M059J (cell line): ENCODE measurements at regions not wholly inside any gene's neighbourhood (a gene's known extent, or its start where the extent isn't known, plus 50 kb on each side); places are given as distances from the start of the nearest gene placed in this dataset.

Experiments
- DNase-seq: peaks from one replicate; pipeline ENCODE4 v3.0.0-alpha.2; 2012; ENCODE audit warnings: low read depth

DNA sequence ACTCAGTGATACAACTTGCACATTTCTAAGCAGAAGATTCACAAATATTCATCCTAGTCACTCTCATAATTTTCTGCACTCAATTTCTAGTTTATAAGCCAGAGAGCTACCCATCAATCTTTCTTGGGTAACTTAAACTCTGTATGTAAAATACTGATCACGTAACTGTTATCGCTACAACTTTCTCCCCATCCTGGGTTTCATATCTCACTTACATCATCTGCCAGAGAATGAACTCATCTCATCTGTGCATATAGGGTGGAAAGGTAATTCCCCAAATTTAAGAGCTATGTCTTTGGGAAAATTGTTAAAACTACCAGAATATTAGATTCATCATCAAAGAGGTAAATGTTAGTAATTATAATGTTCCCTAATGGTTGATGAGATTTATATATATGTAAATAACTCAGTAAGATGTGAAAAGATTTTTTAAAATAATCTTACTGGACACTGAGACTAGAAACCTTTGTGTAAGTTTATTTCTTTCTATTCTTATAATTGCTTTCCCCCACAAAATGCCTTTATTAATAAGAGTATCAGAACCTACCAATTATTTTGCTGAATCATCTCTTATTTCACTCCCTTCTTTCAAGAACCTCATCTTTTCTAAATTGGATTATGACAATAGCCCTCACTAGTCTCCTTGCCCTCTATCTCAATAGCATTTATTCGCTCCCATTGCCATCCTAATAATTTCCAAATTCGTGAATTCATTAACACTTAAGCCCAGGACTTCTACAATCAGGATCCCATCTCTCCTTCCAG is 729.0 kb downstream of the EPHA4 start:
- DNase-seq: no peak

DNA sequence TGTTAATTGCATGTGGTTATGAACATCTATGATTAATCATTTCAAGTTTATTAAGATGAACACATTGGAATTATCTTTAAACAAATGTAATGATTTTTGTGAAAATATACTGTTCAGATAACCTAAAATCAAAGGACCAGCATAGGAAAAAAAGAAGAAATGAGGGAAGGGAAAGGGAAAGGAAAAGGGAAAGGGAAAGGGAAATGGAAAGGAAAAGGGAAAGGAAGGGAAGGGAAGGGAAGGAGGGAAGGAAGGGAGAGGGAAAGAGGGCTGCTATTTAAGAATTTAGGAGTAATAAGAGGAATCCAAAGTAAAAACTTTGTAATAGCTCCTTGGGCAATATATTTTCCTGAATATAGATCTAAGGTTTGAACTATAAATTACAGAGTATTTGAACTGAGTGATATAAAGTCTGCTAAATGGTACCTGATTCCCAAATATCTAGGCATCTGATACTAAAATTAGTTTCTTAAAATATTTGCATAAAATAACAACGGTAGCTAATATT is 726.3 kb downstream of the EPHA4 start:
- DNase-seq: no peak

DNA sequence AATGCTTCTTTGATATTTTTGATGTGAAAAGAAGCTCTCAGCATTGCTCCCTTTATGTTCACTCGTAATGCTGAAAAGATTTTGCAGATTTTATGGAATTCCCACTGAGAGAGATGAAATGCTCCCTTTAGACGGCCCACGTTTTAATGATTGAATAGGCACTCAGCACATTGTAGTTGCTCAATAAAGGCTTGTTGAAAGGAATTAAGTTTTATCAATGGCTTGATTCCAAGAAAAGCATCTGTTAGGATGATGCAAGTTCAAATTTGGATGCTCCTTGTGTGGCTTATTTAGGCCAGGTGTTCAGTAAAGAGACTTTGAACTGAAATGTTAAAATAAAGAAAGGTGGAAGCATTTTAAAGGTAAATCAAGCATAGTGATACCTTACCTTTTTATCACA is 725.1 kb downstream of the EPHA4 start:
- DNase-seq: no peak

DNA sequence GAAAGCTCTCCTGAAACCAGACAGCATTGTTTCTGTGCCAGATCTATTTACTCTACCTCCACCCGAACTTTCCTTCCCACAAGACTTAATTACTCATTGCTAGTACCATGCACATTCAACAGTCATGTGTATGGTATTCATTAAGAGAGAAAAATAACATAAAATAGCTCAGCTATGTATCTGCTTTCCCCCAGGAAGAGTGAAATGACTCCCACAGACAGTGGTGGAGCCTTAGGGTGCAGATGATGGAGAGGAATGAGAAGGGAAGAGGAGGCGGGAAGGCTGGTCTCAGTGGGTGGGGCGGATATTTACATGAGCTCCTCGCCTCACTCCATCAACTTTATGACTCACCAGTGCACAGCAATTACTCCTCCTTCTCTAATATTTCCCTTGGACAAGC is 724.5 kb downstream of the EPHA4 start:
- peak; percentile 95 for DNase-seq

DNA sequence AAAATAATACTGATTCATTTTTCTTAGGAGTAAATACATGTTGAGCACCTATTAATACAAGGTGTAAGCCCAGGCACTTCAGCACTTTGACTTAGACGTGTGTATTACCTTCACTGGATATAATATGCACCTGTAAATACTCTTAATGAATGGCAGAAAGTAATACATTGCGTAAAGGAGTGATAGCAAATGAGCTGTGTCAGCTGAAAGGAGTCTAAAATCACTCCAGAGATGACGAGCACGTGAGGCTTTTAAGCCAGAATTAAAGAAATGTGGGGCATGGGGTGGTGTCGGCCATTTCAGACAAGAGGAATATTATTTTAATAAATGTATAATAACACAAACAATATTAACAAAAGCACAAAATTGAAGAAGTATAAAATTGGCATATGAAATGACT is 722.7 kb downstream of the EPHA4 start:
- DNase-seq: no peak

DNA sequence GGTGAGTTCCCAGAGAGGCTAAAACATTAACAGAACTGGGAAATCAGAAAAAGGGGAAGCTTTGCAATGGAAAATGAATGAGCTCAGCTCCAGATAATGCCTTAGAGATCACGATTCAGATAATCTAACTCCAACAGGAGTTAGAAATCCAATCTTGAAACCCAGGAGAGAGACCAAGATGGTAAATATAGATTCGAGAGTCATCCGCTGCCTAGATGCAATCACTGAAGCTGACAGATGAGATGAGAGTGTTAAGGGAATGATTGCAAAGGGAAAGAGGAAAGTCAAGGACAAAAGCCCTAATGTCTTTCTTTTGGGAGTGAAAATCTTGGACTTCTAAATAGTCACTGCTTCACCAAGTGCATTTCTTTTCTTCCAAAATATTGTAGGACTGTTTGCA is 722.0 kb downstream of the EPHA4 start:
- DNase-seq: no peak

DNA sequence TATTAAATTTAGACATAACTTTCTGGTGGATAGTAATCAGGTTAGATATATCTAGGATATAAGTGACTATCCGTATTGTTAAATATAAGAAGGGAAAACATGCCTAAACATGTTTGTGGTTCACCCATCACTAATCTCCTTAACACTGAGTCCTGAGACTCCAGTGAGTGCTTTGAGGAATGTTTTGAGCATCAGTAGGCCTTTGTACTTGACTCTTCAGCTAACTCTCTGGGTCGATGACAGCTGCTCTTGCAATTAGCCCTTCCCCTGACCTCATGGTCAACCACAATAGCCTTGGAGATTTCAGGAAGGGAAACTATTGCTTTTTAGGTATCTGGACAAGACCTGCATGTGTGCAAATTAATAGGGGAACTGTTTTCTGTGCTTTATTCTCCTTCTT is 716.8 kb downstream of the EPHA4 start:
- DNase-seq: peak; percentile 35

DNA sequence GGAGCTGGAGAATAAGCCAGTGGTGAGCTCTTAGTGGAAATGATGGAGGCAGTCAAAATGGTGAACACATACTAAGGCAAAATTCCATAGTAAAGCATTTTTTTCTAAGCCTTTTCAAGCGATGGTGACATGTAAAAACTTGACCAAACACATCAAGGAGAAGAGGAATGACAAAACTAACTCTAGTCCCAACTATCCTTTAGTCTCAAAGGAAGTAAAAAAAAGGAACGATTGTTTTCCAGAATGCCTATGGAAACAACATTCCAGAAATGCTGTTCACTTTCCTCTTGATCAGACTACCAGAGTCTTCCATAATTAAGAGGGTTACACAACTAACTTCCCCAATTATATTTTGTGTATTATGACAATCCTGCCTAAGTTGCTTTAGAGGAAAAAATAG is 715.6 kb downstream of the EPHA4 start:
- no peak for DNase-seq

DNA sequence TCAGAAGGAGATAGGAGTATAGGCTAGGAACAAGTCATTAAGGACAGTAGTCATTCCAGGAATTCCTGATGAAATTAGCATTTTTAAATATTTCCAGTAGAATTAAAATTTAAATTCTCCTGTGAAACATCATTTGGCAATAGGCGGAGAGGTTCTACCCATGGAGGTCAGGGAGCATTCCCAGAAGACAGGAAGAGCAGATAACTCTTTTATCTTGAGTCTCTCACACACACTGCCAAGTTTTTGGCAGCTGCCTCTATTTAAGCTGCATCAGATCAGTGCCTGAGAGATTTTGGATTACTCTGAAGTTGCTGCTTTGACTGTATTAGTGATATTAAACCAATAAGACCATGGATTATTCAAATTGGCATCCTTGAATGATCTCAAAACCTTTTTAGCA is 714.7 kb downstream of the EPHA4 start:
- no peak for DNase-seq

DNA sequence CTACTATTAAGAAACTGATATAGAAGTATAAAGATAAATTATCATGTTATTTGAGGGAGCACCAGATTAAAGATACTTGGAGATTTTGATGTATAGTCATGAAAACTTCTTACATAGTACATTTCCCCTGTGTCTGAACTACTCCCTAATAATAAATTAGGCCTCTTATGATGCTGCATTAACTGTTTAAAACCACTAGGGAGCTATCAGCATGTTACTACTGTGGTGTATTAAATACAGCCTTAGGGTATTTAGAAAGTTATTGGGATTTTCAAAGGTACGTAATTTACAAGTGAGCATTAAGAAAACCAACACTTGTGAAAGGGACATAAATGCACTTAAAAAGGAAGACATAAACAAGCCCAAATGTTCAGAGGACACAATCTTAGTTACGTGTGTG is 714.0 kb downstream of the EPHA4 start:
- DNase-seq: no peak

DNA sequence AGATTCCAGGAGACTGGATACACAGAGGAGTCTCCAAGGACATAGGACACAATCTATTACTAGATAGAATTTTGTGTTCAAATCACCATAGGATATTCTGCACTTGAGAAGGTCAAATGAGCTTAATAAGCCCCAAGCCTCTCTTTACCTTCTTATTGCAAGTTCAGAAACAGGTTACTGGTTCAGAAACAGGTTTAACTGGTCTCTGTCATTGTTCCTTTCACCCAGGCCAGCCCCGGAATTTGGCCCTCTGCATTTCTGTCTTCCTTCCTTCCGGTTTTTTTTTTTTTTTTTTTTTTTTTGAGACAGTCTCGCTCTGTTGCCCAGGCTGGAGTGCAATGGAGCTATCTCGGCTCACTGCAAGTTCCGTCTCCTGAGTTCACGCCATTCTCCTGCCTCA is 700.2 kb downstream of the EPHA4 start:
- no peak for DNase-seq

DNA sequence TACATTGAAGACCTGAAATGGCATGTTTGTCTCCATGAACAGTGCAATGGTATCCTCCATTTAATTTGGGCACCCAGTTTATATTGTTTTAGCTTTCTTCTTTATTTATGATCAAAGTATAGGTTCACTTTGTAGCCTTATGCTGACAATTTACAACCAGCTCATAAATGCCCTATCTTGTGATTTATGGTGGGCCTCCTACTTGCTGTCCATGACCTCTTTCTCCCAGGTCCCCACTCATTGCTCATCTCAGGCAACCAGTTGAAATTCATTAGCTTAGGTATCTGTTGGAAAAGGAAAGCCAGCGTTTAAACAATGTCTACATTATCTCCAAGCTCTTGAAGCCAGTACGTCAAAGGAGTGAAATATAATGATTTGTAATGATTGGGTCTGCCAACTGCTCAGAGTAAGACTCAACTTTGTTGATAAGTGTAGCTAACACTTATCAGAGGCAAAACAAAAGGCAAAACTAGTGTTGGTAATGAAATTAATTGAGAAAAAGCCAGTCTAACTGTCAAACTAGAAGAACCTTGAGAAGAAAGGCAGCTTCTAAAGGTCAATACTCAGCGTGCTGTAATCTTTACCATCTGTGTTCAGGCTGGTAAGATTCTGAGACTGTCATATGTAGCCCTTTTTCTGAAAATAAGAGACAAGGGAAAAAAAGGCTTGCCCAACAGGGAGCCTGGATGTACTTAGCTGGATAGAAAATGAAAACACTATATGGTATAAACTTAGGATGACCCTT is 695.9 kb downstream of the EPHA4 start:
- no peak for DNase-seq

DNA sequence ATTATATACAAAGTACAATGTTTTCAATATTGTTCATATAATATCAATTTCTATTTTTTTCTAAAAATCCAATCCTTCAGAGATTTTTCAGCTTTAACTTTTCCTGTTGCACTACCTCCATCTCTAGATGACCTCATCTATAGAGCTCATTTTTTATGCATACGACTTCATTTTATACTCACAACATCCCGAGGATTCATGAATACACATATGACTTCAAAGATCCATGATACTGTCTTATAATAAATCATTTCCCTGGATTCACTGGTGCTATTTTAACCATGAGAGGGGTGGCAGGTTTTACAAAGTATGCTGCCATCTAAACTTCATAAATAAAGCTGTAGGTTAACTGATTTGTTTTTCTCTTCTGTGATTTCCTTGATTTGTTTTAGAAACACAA is 694.6 kb downstream of the EPHA4 start:
- DNase-seq: no peak

DNA sequence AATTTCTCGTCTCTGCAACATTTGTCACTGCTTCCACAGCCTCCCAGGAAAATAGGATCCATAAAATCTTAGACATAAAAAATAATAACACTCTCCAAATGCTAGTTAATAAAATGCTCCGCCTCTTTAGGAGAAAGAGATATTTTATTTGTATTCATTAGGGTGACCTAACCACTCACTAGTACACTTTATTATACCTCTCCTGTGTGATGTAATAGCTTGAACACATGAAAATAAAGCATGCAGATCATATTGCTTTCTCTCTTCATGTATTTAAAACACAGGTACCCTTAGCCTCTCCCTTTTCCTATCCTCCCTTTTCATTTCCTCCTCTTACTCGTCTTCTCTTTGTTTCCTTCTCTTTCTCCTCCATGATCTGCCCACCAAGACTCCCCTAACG is 694.2 kb downstream of the EPHA4 start:
- no peak for DNase-seq

DNA sequence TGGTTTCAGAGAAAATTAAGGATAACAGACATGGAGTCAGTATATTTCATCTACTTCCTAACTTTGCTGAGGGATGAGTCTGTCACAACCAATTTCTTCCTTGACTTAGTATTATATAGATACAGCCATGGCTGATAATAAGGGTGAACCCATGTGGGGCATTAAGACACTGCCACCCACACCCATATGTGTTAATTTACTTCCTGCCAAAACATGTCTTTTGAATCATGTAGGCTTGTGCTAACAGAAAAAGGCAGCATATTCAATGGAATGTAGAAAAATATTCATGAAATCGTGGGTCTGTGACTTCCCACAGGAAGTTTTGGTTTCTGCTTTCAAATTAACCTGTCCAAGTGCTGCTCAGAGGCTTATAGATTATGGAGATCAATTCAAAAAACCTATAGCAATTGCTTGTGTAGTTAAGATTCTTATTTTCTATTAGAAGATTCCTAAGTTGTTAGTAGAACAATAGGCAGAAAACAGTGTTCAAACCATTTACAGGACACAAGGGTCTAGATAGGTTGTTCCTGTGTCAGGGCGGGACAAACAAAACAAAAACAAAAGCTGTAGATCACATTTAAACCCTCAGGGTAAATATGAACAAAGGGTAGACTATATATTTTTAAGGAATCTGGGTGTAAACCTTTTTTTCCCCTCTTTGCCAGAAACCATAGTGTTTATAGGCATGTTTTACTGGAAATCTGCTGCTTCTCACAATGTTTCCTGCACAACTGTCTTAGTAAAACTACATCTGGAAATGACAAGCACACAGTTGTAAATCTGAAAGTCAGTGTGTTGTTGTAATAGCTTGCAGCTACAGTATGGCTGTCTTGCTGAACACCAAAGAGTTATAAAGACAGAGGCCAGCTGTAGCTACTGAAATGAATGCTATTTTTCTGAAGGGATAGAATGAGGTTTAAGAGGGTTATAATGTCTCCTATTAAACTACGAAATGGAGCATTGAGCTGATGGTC is 691.2 kb downstream of the EPHA4 start:
- no peak for DNase-seq

DNA sequence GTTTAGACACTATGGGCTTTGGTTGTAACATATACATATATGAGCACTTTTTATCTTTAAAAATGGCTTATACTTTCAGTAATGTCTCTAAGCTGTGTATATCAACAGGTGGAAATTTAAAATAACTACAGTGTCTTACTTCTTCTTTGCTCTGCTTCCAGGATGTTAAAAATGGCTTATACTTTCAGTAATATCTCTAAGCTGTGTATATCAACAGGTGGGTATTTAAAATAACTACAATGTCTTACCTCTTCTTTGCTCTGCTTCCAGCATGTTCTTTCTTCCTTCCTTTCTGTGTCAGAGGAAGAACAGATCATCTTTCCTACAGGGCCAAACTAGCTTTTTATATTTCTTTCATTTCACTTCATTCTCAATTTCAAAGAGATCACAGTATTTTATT is 689.6 kb downstream of the EPHA4 start:
- no peak for DNase-seq

DNA sequence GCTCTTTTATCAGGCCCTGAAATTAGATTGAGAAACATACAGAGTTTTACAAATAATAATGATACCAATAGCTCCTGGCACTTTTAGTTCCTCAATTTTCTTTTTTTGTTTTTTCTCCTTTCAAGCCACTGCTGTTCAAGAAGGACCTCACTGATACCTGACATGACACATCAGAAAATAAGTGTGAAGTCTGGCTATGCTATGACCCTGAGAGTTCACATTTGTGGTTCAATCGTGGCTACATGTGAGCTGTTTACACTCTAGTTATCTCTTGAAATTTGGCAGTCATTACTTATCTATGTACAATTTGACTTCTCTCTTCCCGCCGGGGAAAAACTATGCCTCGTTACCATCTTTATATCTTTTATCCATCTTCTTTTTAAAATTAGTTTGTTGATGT is 686.5 kb downstream of the EPHA4 start:
- no peak for DNase-seq

DNA sequence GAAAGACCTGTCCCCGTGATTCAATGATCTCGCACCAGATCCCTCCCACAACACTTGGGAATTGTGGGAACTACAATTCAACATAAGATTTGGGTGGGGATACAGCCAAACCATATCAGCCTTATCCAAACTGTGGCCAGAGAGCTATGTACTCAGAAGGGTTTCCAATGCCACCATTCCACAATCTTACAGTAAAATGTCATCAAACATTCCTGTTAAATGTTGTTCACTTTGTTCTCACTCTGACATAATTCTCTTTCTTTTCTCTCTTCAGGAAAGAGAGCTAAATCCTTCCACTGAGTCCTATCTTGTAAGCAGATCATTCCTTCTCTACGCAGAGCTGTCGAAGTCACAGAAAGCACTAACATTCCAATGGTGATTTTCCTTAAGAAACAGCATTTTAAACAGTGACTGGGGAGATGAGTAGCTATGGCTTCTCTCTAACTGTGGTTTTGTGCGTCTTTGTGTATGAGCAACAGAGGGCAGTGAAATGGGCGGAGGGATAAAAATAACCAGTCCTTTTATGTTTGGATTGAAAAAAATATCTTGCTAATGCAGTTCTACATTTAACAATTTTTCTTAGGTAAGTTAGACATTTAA is 684.7 kb downstream of the EPHA4 start:
- DNase-seq: no peak

DNA sequence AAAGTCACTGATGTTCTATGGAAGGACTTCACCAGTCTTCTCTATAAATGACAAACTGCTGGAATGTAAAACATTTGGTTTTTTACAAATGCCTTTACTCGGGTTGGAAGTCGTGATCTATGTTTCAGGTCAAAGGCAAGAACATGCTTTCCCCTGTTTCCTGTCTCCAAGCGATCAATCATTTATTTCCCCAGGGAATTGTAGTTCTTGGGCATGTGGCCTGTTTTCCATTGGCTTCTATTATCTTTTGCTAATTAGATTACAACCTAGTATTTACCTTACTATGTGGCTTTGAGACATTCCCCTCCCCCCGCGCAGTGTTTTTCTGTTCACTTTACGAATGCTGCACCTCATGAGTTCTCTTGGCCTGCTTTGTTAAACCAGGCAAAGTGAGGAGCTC is 684.2 kb downstream of the EPHA4 start:
- DNase-seq: no peak

DNA sequence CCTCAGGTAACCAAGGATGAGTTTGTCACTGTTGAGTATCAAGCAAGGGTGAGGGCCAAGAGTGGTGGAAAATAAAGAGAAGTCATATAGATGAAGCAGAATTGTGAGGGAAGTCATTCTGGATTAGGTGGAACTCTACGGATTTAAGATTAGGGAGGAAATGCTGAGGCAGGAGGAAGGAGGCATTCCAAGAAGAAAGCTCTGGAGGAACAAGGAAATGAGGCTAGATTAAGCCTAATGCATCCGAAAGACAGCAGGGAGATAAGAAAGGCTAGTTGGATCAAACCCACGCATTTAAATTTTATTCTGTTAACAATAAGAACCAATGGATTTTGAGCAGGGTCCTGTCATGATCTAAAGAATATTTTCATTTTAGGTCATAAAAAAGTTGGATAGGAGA is 681.2 kb downstream of the EPHA4 start:
- no peak for DNase-seq

DNA sequence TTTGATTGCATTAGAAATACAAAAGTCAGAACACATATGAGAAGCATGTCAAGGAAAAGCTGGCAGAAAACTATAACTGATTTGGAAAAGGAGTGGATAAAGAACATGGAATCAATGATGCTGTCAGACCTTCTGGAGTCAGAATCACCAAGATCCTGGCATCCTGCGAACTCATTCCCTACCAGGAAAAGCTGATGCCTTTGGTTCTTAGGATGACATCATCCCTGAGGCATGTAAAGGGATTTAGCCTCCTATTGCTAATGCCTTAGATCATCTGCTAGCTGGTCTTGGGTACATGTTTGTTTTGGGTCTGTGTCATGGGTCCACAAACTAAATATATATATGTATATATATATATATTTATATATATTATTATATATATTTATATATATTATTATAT is 680.7 kb downstream of the EPHA4 start:
- peak; percentile 89 for DNase-seq
